Smooth muscle cell (in vitro differentiated cells): ENCODE measurements at regions not wholly inside any gene's neighbourhood (a gene's known extent, or its start where the extent isn't known, plus 50 kb on each side); places are given as distances from the start of the nearest gene placed in this dataset.

Source experiments
- DNase-seq: peaks from one replicate; lab custom pipeline; 2025; ENCODE audit not compliant: unreplicated experiment; lab: John Stamatoyannopoulos, UW
- H2AFZ ChIP-seq: fragments of 200-600 bp; sonication (generic); 2 replicates; pipeline ENCODE4 v1.6.0; 2016; ENCODE audit warnings: antibody characterized with exemption, low read depth, mild to moderate bottlenecking
- H3F3A ChIP-seq: fragments of 200-600 bp; sonication (generic); 2 replicates; pipeline ENCODE4 v1.6.0; 2017; ENCODE audit warnings: antibody characterized with exemption, low read depth
- H3K27ac ChIP-seq: fragments of 200-600 bp; sonication (generic); 2 replicates; pipeline ENCODE4 v1.5.1; 2016; ENCODE audit warnings: low read depth, mild to moderate bottlenecking
- H3K27me3 ChIP-seq: fragments of 200-600 bp; sonication (generic); 2 replicates; pipeline ENCODE4 v1.6.1; 2016; ENCODE audit warnings: low read depth, mild to moderate bottlenecking
- H3K36me3 ChIP-seq: fragments of 200-600 bp; sonication (generic); 2 replicates; pipeline ENCODE4 v1.5.1; 2016; ENCODE audit warnings: low read depth
- H3K4me1 ChIP-seq: fragments of 200-600 bp; sonication (generic); 2 replicates; pipeline ENCODE4 v1.5.1; 2016; ENCODE audit warnings: low read depth
- H3K4me2 ChIP-seq: fragments of 200-600 bp; sonication (generic); 2 replicates; pipeline ENCODE4 v1.6.0; 2016; ENCODE audit warnings: mild to moderate bottlenecking
- H3K4me3 ChIP-seq: fragments of 200-600 bp; sonication (generic); 2 replicates; pipeline ENCODE4 v1.5.1; 2016; ENCODE audit warnings: mild to moderate bottlenecking
- H3K79me2 ChIP-seq: fragments of 200-600 bp; sonication (generic); 2 replicates; pipeline ENCODE4 v1.6.0; 2016; ENCODE audit warnings: low read depth, mild to moderate bottlenecking
- H3K9ac ChIP-seq: fragments of 200-600 bp; sonication (generic); 2 replicates; pipeline ENCODE4 v1.6.0; 2016; ENCODE audit warnings: low read depth
- H3K9me3 ChIP-seq: fragments of 200-600 bp; sonication (generic); replicated peaks from 2 replicates; pipeline ENCODE4 v1.5.1; 2016; ENCODE audit warnings: low read depth
- H4K20me1 ChIP-seq: fragments of 200-600 bp; sonication (generic); 2 replicates; pipeline ENCODE4 v1.6.0; 2016; ENCODE audit warnings: low read depth
- WGBS: methylation state at CpG from one replicate; pipeline ENCODE4 v1.1.7; 2016; ENCODE audit warnings: low lambda C conversion rate; 5-methylcytosine and 5-hydroxymethylcytosine counted together
- TF ChIP-seq, protein P1 (sequence below): fragments of 200-600 bp; sonication (generic); IDR thresholded peaks from 2 replicates; pipeline ENCODE4 v1.5.1; 2017; ENCODE audit warnings: borderline replicate concordance, mild to moderate bottlenecking, antibody characterized with exemption; ENCODE audit not compliant: insufficient read depth, poor library complexity, severe bottlenecking

DNA sequence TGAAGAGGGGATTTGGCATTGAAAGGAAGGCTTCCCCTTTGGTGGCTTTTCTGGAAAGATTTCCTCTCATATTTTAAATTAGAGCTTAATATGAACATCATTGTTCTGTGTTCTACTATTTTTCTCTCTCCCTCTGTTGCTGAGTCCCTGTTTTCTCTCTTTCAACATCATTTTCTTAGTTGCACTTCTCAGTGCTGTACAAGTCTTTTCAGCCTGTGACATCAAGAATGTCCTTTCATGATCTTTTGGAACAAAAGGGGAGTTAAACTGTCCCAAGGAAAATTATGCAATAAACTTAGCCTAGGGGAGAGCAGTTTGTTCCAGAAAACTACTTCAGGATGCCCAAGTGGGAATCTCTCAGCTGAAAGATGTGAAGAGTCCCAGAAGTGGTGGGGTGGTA is 325.1 kb downstream of the IL20RB start:
- DNase-seq = no peak
- Histone ChIP-seq H3K79me2 (no peaks in the 10 kb centered on the region), H3K36me3 (no peaks in the 10 kb centered on the region)

DNA sequence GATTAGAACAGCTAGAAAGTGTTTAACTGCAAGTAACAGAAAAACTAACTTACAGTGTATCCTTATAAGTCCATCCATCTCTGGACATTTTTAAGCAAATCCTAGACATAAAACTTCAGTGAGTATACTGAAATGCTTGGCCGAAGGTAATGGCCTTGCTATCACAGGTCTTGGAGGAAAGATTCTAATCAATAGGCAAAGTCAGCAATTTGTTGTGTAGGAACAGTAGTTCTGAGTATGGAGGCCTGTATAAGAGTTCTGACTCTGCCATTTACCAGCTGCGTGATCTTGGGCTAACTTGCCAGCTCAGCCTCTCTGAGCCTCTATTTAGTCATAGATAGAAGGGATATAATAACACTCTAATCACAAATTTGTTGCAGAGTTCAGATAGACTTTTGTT is 328.1 kb downstream of the IL20RB start:
- Histone ChIP-seq H4K20me1 (no peaks in the 10 kb centered on the region), H3K9ac (no peak overlapping the region), H3K36me3 (no peaks in the 10 kb centered on the region), H3K27me3 (no peaks in the 10 kb centered on the region), H3K79me2 (no peaks in the 10 kb centered on the region), H3K27ac (no peak overlapping the region), H2AFZ (no peak overlapping the region), H3K9me3 (no peaks in the 10 kb centered on the region), H3K4me2 (no peak overlapping the region), H3K4me1 (no peaks in the 10 kb centered on the region), H3K4me3 (no peak overlapping the region), H3F3A (no peaks in the 10 kb centered on the region)
- DNase-seq = no peak
- WGBS = 88% methylated on average over 2 of the region's 2 CpGs
- TF ChIP-seq, protein P1, sequence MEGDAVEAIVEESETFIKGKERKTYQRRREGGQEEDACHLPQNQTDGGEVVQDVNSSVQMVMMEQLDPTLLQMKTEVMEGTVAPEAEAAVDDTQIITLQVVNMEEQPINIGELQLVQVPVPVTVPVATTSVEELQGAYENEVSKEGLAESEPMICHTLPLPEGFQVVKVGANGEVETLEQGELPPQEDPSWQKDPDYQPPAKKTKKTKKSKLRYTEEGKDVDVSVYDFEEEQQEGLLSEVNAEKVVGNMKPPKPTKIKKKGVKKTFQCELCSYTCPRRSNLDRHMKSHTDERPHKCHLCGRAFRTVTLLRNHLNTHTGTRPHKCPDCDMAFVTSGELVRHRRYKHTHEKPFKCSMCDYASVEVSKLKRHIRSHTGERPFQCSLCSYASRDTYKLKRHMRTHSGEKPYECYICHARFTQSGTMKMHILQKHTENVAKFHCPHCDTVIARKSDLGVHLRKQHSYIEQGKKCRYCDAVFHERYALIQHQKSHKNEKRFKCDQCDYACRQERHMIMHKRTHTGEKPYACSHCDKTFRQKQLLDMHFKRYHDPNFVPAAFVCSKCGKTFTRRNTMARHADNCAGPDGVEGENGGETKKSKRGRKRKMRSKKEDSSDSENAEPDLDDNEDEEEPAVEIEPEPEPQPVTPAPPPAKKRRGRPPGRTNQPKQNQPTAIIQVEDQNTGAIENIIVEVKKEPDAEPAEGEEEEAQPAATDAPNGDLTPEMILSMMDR = no peak

More for the DNA sequence above, 325.1 kb downstream of the IL20RB start:
- Histone ChIP-seq H2AFZ (no peak overlapping the region), H4K20me1 (no peaks in the 10 kb centered on the region), H3K4me1 (no peaks in the 10 kb centered on the region), H3K27ac (no peak overlapping the region), H3K9ac (no peak overlapping the region), H3F3A (no peaks in the 10 kb centered on the region), H3K4me3 (no peak overlapping the region), H3K9me3 (no peaks in the 10 kb centered on the region), H3K27me3 (no peaks in the 10 kb centered on the region), H3K4me2 (no peak overlapping the region)
- TF ChIP-seq, protein P1 = no peak

DNA sequence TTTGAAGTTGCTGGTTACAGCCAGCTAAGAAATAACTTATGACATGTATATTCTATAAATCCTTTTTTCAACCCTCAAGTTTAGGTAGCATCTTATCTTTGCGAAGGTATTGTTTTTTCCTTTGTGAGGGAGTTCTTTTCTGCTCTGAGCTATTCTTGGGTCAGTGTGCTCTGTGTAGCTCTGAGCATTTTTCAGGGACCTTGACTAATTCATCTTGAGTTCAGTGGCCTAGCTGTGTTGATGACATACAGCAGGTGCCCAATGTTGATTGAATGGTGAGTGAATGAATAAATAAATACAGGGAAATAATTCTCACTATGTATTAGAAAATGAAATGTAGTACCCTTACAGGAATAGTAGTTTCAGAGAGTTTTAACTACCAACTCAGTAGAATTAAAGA is 335.3 kb downstream of the IL20RB start:
- peaks cover 3% of the 10 kb centered on the region for H3K27me3 ChIP-seq
- H3K36me3 ChIP-seq = no peaks in the 10 kb centered on the region
- H3K27ac ChIP-seq = no peak overlapping the region
- WGBS = 93% methylated on average over 1 of the region's 1 CpG
- H3K9ac ChIP-seq = no peak overlapping the region
- TF ChIP-seq, protein P1 = no peak
- no peak overlapping the region for H3K4me2 ChIP-seq
- H3K9me3 ChIP-seq = no peaks in the 10 kb centered on the region
- H4K20me1 ChIP-seq = no peaks in the 10 kb centered on the region
- DNase-seq = no peak
- no peaks in the 10 kb centered on the region for H3K79me2 ChIP-seq
- no peak overlapping the region for H3K4me3 ChIP-seq
- no peaks in the 10 kb centered on the region for H3F3A ChIP-seq
- no peak overlapping the region for H2AFZ ChIP-seq
- H3K4me1 ChIP-seq = peaks cover 4% of the 10 kb centered on the region

DNA sequence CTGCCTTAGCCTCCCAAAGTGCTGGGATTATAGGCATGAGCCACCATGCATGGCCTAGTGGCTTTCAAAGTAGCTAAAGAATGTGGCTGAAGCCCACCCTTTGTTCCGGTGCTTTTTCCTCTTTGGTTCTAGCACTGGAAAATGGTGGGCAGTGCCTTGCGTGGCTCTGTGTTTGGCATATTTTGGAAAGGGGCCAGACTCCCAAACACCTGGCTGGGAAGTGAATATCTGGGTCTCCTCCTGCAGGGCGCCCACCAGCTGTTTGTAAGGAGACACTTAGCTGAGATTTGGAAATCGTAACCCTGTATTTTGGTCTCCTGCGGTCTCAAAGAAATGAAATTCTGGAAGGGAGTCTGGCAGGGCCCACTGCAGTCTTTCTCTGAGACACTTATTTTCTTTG is 336.4 kb downstream of the IL20RB start:
- Histone ChIP-seq H3K27me3 (peaks cover 3% of the 10 kb centered on the region), H3K27ac (no peak overlapping the region), H2AFZ (no peak overlapping the region), H3K9me3 (no peaks in the 10 kb centered on the region), H4K20me1 (no peaks in the 10 kb centered on the region), H3F3A (no peaks in the 10 kb centered on the region), H3K4me2 (no peak overlapping the region), H3K36me3 (no peaks in the 10 kb centered on the region), H3K4me1 (peaks cover 4% of the 10 kb centered on the region), H3K4me3 (no peak overlapping the region), H3K9ac (no peak overlapping the region), H3K79me2 (no peaks in the 10 kb centered on the region)
- no peak for DNase-seq
- 88% methylated on average over 5 of the region's 5 CpGs for WGBS
- TF ChIP-seq, protein P1 = no peak
